Activated T-helper 2 cell treated with anti-CD3 and anti-CD28 coated beads, Interferon-gamma antibody, Interleukin-2, Interleukin-4, amounts not matched to agents 10 μg/mL and 5 μg/mL and 100 μg/mL, durations not matched to agents 14 hours and 24 hours and 36 hours (primary cell): ENCODE measurements at regions not wholly inside any gene's neighbourhood (a gene's known extent, or its start where the extent isn't known, plus 50 kb on each side); places are given as distances from the start of the nearest gene placed in this dataset.

Experiments
- DNase-seq: peaks from one replicate; pipeline ENCODE4 v3.0.0; 2021; ENCODE audit warnings: low spot score
- H3K27ac Mint-ChIP-seq: one replicate; pipeline ENCODE4 v1.8.0; 2021; ENCODE audit warnings: mixed read lengths
- H3K27me3 Mint-ChIP-seq: one replicate; pipeline ENCODE4 v1.8.0; 2021; ENCODE audit warnings: low read depth, mixed read lengths
- H3K36me3 Mint-ChIP-seq: one replicate; pipeline ENCODE4 v1.8.0; 2021; ENCODE audit warnings: low read depth, mixed read lengths
- H3K4me1 Mint-ChIP-seq: one replicate; pipeline ENCODE4 v1.8.0; 2021; ENCODE audit warnings: low read depth, mixed read lengths
- H3K4me3 Mint-ChIP-seq: one replicate; pipeline ENCODE4 v1.8.0; 2021; ENCODE audit warnings: low read depth, mild to moderate bottlenecking, moderate library complexity, mixed read lengths
- H3K9me3 Mint-ChIP-seq: one replicate; pipeline ENCODE4 v1.8.0; 2021; ENCODE audit warnings: mixed read lengths
- intact Hi-C: fragments of 100-400 bp; cut with micrococcal nuclease; formaldehyde crosslinking; loops from one replicate; pipeline ENCODE4 v1.15.1; 2023

DNA sequence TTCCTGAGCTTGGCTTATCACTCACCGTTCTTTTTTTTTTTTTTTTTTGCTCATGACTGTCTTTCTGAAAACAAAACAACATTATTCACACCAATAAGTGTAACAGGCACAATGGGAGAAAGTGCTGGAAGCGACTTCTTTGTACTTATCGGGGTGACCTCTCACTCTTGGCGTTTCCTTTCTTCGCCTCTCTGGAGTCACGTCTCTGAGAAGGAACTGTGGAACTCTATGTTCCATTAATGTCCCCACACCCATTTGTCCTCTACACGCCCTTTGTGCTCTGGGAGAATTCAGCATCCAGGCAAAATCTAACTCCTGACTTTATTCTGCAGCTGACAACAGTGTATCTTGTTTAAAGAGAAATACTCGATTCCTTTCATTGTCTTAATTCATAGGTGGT is 70.8 kb upstream of the FAM204A start:
- H3K4me1 Mint-ChIP-seq = no peaks in the 10 kb centered on the region
- H3K9me3 Mint-ChIP-seq = no peaks in the 10 kb centered on the region
- DNase-seq = no peak
- H3K36me3 Mint-ChIP-seq = no peaks in the 10 kb centered on the region
- H3K27me3 Mint-ChIP-seq = peaks cover 3% of the 10 kb centered on the region
- H3K4me3 Mint-ChIP-seq = no peak overlapping the region
- intact Hi-C loops = no loop called here
- H3K27ac Mint-ChIP-seq = no peak overlapping the region

GRCh38 chr10:118412132-118412760 is 70.1 kb upstream of the FAM204A start:
- H3K4me1 Mint-ChIP-seq = no peaks in the 10 kb centered on the region
- H3K27ac Mint-ChIP-seq = no peak overlapping the region
- H3K27me3 Mint-ChIP-seq = peaks cover 5% of the 10 kb centered on the region
- H3K9me3 Mint-ChIP-seq = no peaks in the 10 kb centered on the region
- H3K4me3 Mint-ChIP-seq = no peak overlapping the region
- intact Hi-C loops = no loop called here
- H3K36me3 Mint-ChIP-seq = no peaks in the 10 kb centered on the region
- DNase-seq = no peak

DNA sequence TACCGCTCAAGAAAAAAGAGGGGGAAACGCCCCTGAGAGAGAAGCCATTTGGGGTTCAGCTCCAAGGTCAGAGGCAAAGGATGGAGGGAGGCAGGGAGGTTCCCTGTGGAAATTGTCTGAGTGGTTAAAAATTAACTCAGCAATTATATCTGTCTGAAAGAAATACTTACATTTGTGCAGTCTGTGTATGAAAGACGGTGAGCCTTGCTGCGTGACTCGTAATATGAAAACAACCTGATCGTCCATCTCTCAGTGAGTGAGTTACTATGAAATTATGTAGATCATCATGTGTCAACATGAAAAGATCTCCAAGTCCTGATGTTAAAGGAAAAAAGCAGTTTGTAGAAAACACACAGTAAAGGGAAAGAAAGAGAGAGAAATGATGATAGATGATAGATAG is 67.2 kb upstream of the FAM204A start:
- no peak for DNase-seq
- Mint-ChIP-seq H3K4me1 (no peaks in the 10 kb centered on the region), H3K27me3 (peaks cover 7% of the 10 kb centered on the region), H3K4me3 (no peak overlapping the region), H3K27ac (no peak overlapping the region), H3K36me3 (no peaks in the 10 kb centered on the region), H3K9me3 (no peaks in the 10 kb centered on the region)
- intact Hi-C loops = no loop called here

DNA sequence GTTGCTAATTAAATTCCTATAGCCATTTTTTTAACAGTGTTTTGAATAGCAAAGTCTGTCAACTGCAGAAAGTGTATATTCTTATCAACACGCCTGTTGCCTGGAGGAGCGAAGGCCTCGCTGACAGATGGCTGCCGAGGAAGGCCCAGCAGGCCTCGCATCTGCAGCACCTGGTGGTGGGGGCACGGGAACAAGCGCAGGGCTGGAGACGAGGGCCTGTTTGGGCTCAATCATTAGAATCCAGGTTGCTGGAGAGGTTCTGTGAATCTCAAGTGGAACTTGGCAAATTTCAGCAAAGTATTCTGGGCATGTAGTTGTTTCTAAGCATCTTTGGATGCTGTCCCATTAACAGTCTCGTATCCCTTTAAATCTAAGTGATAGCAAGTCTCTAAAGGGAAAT is 66.1 kb upstream of the FAM204A start:
- Mint-ChIP-seq H3K4me1 (no peaks in the 10 kb centered on the region), H3K27ac (no peak overlapping the region), H3K27me3 (peaks cover 7% of the 10 kb centered on the region), H3K4me3 (no peak overlapping the region), H3K9me3 (no peaks in the 10 kb centered on the region), H3K36me3 (no peaks in the 10 kb centered on the region)
- intact Hi-C loops = no loop called here
- DNase-seq = no peak

DNA sequence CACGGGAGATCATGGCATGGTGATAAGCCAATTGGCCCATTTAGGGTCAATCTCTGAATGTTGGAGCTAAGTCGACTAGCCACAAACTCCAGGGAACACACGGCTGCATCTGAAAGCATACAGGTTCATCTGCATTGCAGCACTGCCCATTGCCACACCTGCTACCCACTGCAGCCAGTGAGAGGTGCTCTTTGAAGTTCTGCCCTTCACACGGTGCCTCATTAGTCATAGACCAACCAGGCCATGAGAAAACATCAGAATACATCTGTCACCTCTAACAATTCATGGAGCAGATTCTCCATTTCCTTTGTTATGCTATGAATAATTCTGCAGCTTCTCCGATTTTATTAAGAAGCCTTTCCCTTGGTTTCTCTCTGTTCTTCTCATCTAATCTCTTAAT is 65.7 kb upstream of the FAM204A start:
- no peaks in the 10 kb centered on the region for H3K9me3 Mint-ChIP-seq
- H3K27ac Mint-ChIP-seq = no peak overlapping the region
- no peaks in the 10 kb centered on the region for H3K36me3 Mint-ChIP-seq
- intact Hi-C loops = no loop called here
- peaks cover 4% of the 10 kb centered on the region for H3K27me3 Mint-ChIP-seq
- no peak for DNase-seq
- H3K4me1 Mint-ChIP-seq = no peaks in the 10 kb centered on the region
- no peak overlapping the region for H3K4me3 Mint-ChIP-seq

DNA sequence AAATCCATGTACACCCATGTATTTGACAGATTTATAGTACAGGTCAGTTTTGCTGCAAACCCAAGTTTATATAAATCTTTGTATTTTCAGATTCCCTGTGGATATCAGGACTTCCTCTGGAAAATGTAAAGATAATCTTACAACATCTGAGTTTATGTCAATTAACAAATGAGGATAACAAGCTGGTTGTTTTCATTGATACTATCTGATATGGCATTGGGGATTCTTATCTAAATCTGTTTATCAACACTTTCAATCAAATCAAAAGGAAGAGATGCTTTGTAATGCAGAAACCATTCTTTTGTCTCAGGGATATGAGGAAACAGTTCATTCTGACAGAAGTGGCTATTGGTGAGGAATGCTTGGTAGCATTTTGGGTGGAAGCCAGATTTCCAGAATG is 64.9 kb upstream of the FAM204A start:
- Mint-ChIP-seq H3K9me3 (no peaks in the 10 kb centered on the region), H3K27ac (no peak overlapping the region), H3K27me3 (peaks cover 7% of the 10 kb centered on the region), H3K36me3 (no peaks in the 10 kb centered on the region), H3K4me1 (no peaks in the 10 kb centered on the region), H3K4me3 (no peak overlapping the region)
- no peak for DNase-seq
- intact Hi-C loops = no loop called here

GRCh38 chr10:118405928-118406327 is 63.8 kb upstream of the FAM204A start:
- no peak overlapping the region for H3K27ac Mint-ChIP-seq
- H3K27me3 Mint-ChIP-seq = peaks cover 7% of the 10 kb centered on the region
- H3K4me3 Mint-ChIP-seq = no peak overlapping the region
- intact Hi-C loops = no loop called here
- no peak for DNase-seq
- H3K9me3 Mint-ChIP-seq = no peaks in the 10 kb centered on the region
- H3K36me3 Mint-ChIP-seq = no peaks in the 10 kb centered on the region
- H3K4me1 Mint-ChIP-seq = no peaks in the 10 kb centered on the region

DNA sequence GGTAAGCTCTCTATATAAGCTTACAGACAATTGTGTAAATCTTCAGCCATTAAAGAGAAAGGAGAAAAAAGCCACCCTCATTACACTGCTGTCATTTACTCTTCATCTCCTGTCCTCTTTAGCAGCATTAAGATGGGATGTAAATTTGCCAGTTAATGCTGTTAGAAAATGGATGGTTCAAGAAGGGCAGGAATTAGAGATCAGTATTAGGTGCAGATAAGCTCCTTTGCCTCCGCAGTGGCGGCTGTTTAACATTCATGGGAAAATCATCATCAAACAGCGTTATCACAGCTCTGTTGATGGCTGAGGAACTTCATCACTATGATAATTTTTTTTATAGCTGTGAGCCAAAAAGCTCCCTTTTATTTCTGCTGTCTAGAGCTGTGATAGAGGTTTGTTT is 61.8 kb upstream of the FAM204A start:
- H3K36me3 Mint-ChIP-seq = no peaks in the 10 kb centered on the region
- no peak for DNase-seq
- no peak overlapping the region for H3K4me3 Mint-ChIP-seq
- H3K9me3 Mint-ChIP-seq = no peaks in the 10 kb centered on the region
- H3K4me1 Mint-ChIP-seq = no peaks in the 10 kb centered on the region
- H3K27me3 Mint-ChIP-seq = peaks cover 7% of the 10 kb centered on the region
- intact Hi-C loops = no loop called here
- H3K27ac Mint-ChIP-seq = no peak overlapping the region

GRCh38 chr10:118401708-118402193 is 59.6 kb upstream of the FAM204A start:
- no peak overlapping the region for H3K4me3 Mint-ChIP-seq
- H3K9me3 Mint-ChIP-seq = no peaks in the 10 kb centered on the region
- intact Hi-C loops = no loop called here
- no peaks in the 10 kb centered on the region for H3K36me3 Mint-ChIP-seq
- no peak overlapping the region for H3K27ac Mint-ChIP-seq
- peaks cover 7% of the 10 kb centered on the region for H3K27me3 Mint-ChIP-seq
- no peak for DNase-seq
- no peaks in the 10 kb centered on the region for H3K4me1 Mint-ChIP-seq

DNA sequence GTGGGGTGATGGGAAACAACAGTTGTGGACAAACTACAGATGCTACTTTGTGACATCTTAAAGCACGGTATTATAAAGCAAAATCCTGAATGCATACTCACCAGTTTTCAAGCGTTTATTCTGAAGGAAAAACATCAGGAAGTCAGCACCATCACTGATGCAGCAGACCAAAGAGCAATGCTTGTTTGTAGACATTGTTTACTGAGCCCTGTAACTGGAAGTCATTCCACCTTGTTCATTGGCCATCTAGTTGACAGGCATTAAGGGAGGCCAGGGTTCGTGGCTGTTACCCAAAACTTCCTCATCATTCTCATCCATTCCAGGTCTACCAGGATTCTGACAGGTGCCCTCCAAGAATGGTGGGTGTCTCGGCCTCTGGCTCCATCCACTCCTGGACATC is 55.3 kb upstream of the FAM204A start:
- no peak for DNase-seq
- peaks cover 3% of the 10 kb centered on the region for H3K27me3 Mint-ChIP-seq
- intact Hi-C loops = no loop called here
- peaks cover 3% of the 10 kb centered on the region for H3K4me1 Mint-ChIP-seq
- H3K9me3 Mint-ChIP-seq = no peaks in the 10 kb centered on the region
- no peak overlapping the region for H3K27ac Mint-ChIP-seq
- H3K36me3 Mint-ChIP-seq = no peaks in the 10 kb centered on the region
- H3K4me3 Mint-ChIP-seq = no peak overlapping the region

DNA sequence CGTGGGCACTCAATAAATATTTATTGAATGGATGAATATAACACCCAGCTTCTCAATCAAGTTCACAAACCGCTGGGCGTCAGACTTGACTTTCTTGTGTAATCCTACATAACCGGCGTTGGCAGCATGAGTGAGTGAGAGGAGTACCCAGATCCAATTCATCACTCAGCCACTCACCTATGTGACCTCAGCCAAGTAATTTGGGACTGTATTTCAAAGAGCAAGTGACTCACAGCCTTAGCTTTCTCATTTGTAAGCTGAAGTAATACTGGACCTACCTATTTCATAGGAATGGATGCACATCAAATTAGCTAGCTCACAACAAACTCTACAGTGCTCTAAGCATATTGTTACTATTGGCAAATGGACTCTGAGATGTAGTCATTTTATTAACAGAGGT is 53.8 kb upstream of the FAM204A start:
- Mint-ChIP-seq H3K4me3 (no peak overlapping the region), H3K4me1 (peaks cover 3% of the 10 kb centered on the region), H3K27me3 (peaks cover 1% of the 10 kb centered on the region), H3K36me3 (no peaks in the 10 kb centered on the region), H3K9me3 (no peaks in the 10 kb centered on the region), H3K27ac (no peak overlapping the region)
- intact Hi-C loops = no loop called here
- DNase-seq = no peak

- Mint-ChIP-seq H3K4me1 (peaks cover 3% of the 10 kb centered on the region), H3K36me3 (no peaks in the 10 kb centered on the region), H3K9me3 (no peaks in the 10 kb centered on the region), H3K4me3 (no peak overlapping the region), H3K27ac (no peak overlapping the region), H3K27me3 (peaks cover 1% of the 10 kb centered on the region)
- intact Hi-C loops = no loop called here
- DNase-seq = no peak
These were observed 52.4 kb upstream of the FAM204A start for GRCh38 chr10:118394301-118395200.

GRCh38 chr10:118392761-118393160 is 50.6 kb upstream of the FAM204A start:
- Mint-ChIP-seq H3K4me3 (no peak overlapping the region), H3K9me3 (no peaks in the 10 kb centered on the region), H3K4me1 (peaks cover 3% of the 10 kb centered on the region), H3K27ac (no peak overlapping the region), H3K27me3 (no peaks in the 10 kb centered on the region), H3K36me3 (no peaks in the 10 kb centered on the region)
- intact Hi-C loops = no loop called here
- no peak for DNase-seq
